Esophagus muscularis mucosa (tissue), 4 donors: ENCODE measurements at regions not wholly inside any gene's neighbourhood (a gene's known extent, or its start where the extent isn't known, plus 50 kb on each side); places are given as distances from the start of the nearest gene placed in this dataset.
A peak's percentile ranks its signal among the peaks of the same experiment; 100 is the strongest.

Experiments
- DNase-seq: peaks from one replicate; pipeline ENCODE4 v3.0.0-alpha.2; 2017; ENCODE audit errors: extremely low spot score
- H3K27ac ChIP-seq, 4 donors: fragments of 200-600 bp; sonication (generic); replicated peaks in 1 of 4; 1 replicate in 3 of 4; 2 replicates in 1 of 4; pipeline ENCODE4 v1.5.1; 2016 to 2019; ENCODE audit warnings: mild to moderate bottlenecking in 1 of 4
- H3K27me3 ChIP-seq, 4 donors: fragments of 200-600 bp; sonication (generic); one replicate each; pipeline versions ENCODE4 v1.5.1 to v1.6.0; 2016 to 2019
- H3K36me3 ChIP-seq, 4 donors: fragments of 200-600 bp; sonication (generic); one replicate each; pipeline ENCODE4 v1.5.1; 2016 to 2019
- H3K4me1 ChIP-seq, 4 donors: fragments of 200-600 bp; sonication (generic); one replicate each; pipeline ENCODE4 v1.5.1; 2016 to 2019
- H3K4me3 ChIP-seq, 4 donors: fragments of 200-600 bp; sonication (generic); 1 replicate in 2 of 4; 2 replicates in 2 of 4; pipeline ENCODE4 v1.5.1; 2016 to 2019; ENCODE audit warnings: mild to moderate bottlenecking in 4 of 4, moderate library complexity in 1 of 4
- H3K9me3 ChIP-seq, 4 donors: fragments of 200-600 bp; sonication (generic); 1 replicate in 3 of 4; 2 replicates in 1 of 4; pipeline ENCODE4 v1.5.1; 2016 to 2019
- CTCF ChIP-seq, 3 experiments: fragments of 200-600 bp in 2 of 3; fragments of 450-650 bp in 1 of 3; sonication (generic) in 2 of 3; IDR thresholded peaks; one replicate each; pipeline ENCODE4 v1.5.1; 2017 to 2019; ENCODE audit warnings: antibody characterized with exemption in 3 of 3, mild to moderate bottlenecking in 2 of 3, moderate library complexity in 1 of 3
- EP300 ChIP-seq: sonication (generic); formaldehyde crosslinking; IDR thresholded peaks from one replicate; pipeline ENCODE4 v1.6.1; 2017; ENCODE audit warnings: antibody characterized with exemption
- POLR2A ChIP-seq: fragments of 450-650 bp; IDR thresholded peaks from one replicate; pipeline ENCODE4 v1.6.1; 2017; ENCODE audit warnings: antibody characterized with exemption, moderate library complexity, mild to moderate bottlenecking, low read depth
- POLR2AphosphoS5 ChIP-seq, 2 donors: sonication (generic); formaldehyde crosslinking; IDR thresholded peaks; one replicate each; pipeline ENCODE4 v1.6.1; 2017; ENCODE audit warnings: antibody characterized with exemption in 2 of 2
- WGBS: methylation state at CpG from one replicate; pipeline ENCODE4 v1.1.5; 2018; 5-methylcytosine and 5-hydroxymethylcytosine counted together
- intact Hi-C: fragments of 100-400 bp; cut with DNase I; formaldehyde crosslinking; loops from one replicate; pipeline ENCODE4 v1.15.1; 2023

DNA sequence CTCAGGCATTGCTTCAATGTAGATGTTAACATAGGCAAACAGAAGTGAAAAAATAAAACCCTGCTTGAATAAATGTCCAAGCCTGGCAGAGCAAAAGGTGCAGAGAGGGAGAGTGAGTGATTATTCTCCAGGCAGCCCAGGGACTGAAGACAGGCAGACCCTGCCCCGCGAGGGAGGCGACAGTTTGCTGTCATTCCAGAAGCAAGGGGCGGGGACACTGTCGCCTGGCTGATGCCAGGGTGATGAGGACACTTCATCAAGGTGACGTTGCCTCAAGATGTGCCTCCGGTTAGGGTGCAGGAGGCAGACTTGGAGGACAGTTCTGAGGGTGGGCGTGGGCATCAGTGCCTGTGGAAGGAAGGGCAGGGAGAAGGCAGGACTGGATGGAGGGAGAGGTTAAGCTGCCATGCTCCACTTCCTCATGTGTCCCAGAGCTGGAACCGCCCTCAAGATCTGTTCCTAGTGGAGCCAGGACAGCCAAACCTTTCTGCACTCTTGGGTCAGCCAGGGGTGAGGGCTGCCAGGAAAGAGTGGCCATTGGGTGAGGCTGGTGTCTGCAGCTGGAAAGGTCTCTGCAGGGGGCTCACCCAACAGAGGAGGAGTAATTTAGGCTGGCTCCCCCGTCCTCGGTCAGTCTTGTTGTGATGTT, 560.5 kb upstream of the MKI67 start:
- Histone ChIP-seq H3K27ac (no peak overlapping the region), H3K9me3 (no peaks in the 10 kb centered on the region), H3K36me3 (no peaks in the 10 kb centered on the region), H3K4me1 (peaks cover 0 to 32% (median 26%) of the 10 kb centered on the region in 4 donors), H3K4me3 (no peak overlapping the region), H3K27me3 (no peaks in the 10 kb centered on the region)
- TF ChIP-seq POLR2AphosphoS5 (IDR thresholded peaks at IDR 0.05) (no peak), EP300 (no peak), POLR2A (no peak), CTCF (IDR thresholded peaks at IDR 0.05) (no peak)
- no peak for DNase-seq
- 80% methylated on average over 11 of the region's 11 CpGs for WGBS
- intact Hi-C loops, result no loop called here

DNA sequence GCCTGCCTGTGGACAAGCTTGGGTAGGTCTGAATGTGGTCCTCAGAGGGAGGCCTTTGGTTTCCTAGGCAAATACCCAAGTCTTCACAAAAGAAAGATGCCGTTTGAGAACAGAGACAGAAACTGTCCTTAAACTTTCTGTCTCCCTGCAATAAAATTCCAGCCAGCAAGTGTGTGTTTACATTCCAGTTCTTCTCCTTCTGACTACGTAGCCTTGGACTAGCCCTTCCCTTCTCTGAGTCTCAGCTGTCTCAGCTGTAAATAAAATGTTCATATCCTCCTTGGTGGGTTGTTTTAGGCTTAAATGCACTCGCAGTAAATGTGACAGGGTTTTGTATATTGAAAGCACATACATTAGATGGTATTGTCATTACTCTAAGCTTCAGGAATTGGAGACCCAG, 561.2 kb upstream of the MKI67 start:
- DNase-seq, result no peak
- H3K4me1 ChIP-seq, result peaks cover 0 to 32% (median 26%) of the 10 kb centered on the region in 4 donors
- H3K4me3 ChIP-seq, result no peak overlapping the region
- no peaks in the 10 kb centered on the region for H3K27me3 ChIP-seq
- intact Hi-C loops, result no loop called here
- no peaks in the 10 kb centered on the region for H3K36me3 ChIP-seq
- TF ChIP-seq POLR2A (no peak), CTCF (IDR thresholded peaks at IDR 0.05) (no peak), POLR2AphosphoS5 (IDR thresholded peaks at IDR 0.05) (no peak), EP300 (no peak)
- H3K27ac ChIP-seq, result no peak overlapping the region
- 33% methylated on average over 3 of the region's 3 CpGs for WGBS
- no peaks in the 10 kb centered on the region for H3K9me3 ChIP-seq

DNA sequence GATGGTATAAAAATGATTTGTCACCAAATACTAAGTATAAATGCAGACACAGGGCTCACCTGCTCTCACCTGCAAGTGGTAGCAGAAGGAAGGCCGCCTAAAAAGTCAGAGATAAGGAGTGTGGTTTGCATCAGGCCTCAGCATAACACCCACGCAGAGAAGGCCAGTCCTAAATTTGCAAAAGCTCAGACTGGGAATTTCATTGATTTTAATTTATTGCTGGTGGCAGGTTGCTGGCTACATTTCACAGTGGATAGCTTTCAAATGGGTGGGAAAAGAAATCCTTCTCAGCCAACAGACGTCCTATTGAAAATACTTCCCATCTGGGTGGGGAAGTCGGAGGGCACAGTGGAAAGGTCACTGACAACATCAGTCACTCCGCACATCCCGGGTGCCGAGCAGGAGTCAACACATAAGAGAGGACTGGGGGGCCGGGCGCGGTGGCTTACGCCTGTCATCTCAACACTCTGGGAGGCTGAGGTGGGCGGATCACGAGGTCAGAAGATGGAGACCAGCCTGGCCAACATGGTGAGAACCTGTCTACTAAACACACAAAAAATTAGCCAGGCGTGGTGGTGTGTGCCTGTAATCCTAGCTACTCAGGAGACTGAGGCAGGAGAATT, 561.8 kb upstream of the MKI67 start:
- Histone ChIP-seq H3K27ac (no peak overlapping the region), H3K4me3 (no peak overlapping the region), H3K27me3 (no peaks in the 10 kb centered on the region), H3K4me1 (peaks cover 0 to 28% (median 26%) of the 10 kb centered on the region in 4 donors), H3K9me3 (no peaks in the 10 kb centered on the region), H3K36me3 (no peaks in the 10 kb centered on the region)
- WGBS, result 83% methylated on average over 14 of the region's 14 CpGs
- DNase-seq, result no peak
- no peak for TF ChIP-seq POLR2A
- TF ChIP-seq EP300, result no peak
- no peak for TF ChIP-seq CTCF (IDR thresholded peaks at IDR 0.05)
- TF ChIP-seq POLR2AphosphoS5 (IDR thresholded peaks at IDR 0.05), result no peak
- intact Hi-C loops, result no loop called here

- Histone ChIP-seq H3K36me3 (no peaks in the 10 kb centered on the region), H3K27me3 (no peaks in the 10 kb centered on the region), H3K9me3 (no peaks in the 10 kb centered on the region), H3K4me3 (no peak overlapping the region), H3K27ac (no peak overlapping the region), H3K4me1 (peaks cover 0 to 19% (median 13%) of the 10 kb centered on the region in 4 donors)
- TF ChIP-seq CTCF (IDR thresholded peaks at IDR 0.05) (no peak), POLR2AphosphoS5 (IDR thresholded peaks at IDR 0.05) (no peak), POLR2A (no peak), EP300 (no peak)
- intact Hi-C loops, result no loop called here
- peak; percentile 75 for DNase-seq
- 88% methylated on average over 5 of the region's 5 CpGs for WGBS
Observed at GRCh38 chr10:128689667-128690066, 563.4 kb upstream of the MKI67 start.
